HG03103 (cell line): ENCODE measurements at regions not wholly inside any gene's neighbourhood (a gene's known extent, or its start where the extent isn't known, plus 50 kb on each side); places are given as distances from the start of the nearest gene placed in this dataset.

Experiments used
- ATAC-seq: cut with Tn5 transposase; IDR thresholded peaks from one replicate; pipeline ENCODE4 v1.9.1; 2021; ENCODE audit warnings: low read depth; ENCODE audit not compliant: unreplicated experiment

DNA sequence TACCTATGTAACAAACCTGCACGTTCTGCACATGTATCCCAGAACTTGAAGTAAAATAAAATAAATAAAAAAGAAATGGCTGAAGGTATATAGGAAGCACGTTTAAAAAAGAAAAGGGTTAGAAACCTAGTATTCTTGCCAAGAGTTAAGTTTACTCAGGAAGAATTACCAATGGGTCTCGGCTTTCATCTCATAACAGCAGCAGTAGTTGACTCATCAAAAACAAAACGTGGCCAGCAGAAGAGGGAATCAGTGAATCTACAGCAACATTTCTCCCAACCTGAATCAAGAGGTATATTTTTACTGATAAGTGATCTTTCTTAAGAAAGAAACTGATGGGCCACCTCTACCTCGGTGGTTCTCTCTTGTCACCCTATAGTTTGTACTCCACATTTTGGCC is 340.3 kb downstream of the BRINP2 start:
- no peak for ATAC-seq

DNA sequence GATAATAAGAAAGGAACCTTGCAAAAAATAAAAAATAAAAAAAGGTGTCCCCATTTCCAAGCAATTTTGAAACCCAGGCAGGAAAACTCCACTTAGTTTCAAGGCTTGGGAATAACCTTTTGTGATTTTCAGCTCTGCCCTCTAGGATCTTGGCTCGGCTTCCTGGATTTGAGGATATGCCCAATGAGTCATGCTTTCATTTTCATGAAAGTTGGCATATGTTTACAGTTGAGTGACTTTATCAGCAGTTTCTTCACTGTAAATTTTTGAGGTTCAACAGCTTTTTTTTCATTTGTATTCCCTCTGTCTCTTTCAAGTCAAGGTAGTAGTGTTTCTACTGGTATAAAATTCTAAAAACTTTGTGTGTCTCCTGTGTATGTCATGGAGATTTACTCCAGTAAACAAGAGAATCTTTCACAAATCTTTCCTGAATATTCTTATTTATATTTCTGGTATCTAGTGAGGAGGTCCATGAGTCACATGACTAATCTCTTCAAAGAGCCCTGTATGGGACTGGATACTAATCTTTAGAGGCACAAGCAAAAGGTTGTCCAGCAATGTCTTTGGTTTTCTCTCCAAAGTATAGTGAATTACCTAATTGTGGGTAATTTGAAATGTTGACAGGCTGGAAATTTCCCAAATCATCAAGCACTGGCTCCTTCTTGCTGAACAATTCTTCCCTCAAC is 335.3 kb downstream of the BRINP2 start:
- ATAC-seq: no peak

DNA sequence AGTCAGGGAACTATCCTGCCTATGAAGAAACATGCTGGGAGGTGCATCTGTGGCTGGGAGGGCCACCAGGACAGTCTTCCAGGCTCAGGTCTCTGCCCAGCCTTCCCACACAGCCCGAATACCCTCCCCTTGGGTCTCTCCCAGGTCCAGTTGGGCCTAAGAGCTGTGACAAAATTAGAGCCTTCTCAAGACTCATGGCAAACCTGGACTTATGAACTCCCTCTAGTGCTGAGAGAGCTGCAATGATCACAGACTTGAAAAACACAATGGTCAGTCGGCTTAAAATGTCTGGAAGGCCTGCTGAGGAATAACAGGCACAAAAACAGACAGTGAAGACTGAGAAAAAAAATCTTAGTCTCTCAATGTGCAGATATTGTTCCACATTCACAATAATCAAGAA is 325.1 kb downstream of the BRINP2 start:
- ATAC-seq: no peak

DNA sequence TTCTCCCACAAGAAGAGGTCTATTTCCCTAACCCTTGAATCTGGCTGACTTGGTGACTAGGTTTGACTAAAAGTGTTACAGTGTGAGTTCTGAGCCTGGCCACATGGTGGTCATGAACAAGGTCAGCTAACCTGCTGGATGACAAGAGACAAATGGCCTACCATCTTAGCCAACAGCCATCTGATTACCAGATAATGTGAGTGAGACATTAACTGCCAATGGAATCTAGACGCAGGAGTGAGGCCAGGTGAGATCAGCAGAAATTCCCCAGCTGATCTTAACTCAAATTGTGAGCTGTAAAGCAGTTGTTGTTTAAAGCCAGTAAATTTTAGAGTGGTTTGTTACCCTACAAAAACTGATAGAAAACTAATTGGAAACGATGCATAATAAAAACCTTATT is 320.0 kb downstream of the BRINP2 start:
- ATAC-seq: no peak

DNA sequence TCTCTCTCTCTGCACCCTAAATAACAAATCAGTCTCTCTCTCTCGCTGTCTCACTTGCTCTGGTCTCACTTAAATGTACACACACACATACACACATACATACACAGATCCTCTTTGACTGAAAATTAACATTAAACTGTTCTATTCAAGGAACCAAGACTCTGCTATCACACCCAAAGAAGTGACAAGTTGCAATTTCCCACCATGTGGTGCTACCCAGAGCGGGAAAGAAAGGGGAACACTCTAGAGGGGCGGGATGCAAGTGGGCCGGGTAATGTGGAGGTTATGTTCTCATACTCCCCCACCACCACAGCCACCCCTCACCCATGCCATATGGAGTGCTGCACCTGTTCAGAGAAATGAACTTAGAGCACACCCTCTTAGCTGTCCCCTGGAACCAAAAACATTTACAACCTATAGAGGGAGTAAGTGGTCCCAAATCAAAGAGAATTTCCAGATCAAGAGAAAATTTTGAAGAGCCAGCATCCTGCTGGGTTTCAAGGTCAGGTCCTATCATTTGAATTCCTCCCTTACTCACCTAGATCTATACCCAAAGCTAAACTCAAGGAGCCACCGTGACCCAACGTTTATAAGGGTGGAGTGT is 319.4 kb downstream of the BRINP2 start:
- no peak for ATAC-seq

DNA sequence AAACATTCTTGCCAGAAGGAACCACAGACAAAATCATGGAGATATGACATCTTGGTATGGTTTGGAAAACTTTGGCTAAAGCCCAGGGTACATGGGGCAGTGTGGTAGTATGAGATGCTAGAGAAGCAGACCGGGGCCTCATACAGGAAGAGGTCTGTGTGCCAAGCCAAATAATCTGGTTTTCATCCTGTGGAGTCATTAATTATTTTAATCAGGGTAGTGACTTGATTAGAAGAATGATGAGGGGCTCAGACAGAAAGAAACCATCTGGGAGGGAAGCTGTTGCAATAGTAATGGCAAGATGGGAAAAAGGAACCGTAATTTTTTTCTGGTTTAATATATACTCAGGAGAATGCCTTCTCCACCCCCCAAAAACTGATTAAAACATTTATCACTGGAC is 318.0 kb downstream of the BRINP2 start:
- no peak for ATAC-seq

DNA sequence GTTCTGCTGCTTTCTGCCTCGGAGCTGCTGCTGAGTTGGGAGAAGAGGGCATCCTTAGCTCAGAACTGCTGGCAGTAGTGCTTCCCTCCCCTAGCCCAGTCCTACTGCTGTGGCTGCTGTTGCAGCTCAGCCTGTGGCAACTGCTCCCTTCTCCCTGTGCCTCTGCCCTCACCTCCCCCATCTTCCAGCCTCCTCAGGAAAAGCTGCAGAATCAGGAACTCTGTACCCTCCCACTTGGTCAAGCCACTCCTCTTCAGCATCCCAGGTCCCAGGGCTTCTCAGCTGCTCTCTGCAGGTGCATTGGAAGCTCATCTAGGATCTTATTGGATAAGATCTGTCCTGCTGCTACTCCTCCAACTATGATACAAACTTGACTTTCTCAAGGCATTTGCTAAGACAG is 316.7 kb downstream of the BRINP2 start:
- ATAC-seq: no peak

DNA sequence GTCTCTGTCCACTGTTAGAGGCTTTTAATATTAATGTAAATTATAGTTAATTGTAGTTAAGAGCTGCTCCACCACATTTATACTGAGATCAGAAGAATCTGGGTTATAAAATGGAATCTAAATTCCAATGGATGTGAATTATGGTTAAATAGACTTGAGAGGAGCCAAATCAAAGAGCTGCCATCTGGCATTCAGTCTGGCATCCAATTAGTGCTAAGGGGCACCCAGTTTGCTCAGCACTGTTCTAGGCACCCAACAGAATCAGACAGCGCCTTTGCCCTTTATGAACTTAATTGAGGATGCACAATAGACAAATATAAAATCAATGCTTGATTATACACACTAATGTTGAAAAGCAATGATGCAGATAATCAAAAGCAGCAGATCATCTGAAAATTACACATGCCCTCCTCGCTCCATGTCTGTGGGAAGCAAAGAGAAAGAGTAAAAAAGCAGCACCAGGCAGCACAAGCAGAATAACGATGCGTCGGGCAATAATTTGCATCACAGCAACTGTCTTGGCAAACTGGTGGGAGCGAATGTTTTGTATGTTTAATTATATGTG is 310.1 kb downstream of the BRINP2 start:
- no peak for ATAC-seq

DNA sequence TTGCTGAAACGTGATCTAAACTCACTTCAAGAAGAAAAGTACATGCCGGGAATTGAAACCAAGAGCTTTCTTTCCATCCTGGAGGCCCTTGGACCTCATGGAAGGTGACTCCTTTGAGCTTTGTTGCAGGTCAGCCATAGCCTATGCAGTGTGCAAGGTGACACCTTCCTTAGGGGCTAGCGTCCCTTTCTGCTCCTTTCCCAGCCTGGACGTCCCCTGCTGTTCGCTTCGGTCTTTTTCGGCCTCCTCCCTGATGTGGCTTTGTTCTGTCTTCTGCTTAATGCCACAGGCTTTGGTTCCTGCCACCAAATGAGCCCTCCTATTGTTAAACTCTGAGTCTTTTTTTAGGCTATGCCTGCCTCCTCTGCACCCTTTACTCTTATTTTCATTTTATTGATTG is 308.8 kb downstream of the BRINP2 start:
- no peak for ATAC-seq

DNA sequence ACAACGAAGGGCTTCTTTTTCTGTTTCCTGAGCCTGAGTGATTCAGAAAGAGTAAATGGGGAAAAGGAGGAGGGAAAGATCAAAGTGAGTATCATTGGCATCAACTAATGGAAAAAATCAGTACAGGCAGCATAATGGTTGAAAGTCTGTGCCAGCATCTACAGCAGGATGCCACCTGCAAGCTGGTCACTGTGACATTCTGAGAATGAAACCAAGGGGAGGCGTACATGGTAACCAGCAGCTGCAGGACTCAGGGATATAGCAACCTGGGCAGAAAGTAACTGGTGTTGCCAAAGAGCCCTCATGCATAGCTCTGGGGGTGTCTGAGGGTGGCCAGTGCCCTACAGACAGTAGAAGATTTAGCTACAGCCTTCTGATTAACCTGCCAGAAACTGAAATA is 305.9 kb downstream of the BRINP2 start:
- no peak for ATAC-seq

DNA sequence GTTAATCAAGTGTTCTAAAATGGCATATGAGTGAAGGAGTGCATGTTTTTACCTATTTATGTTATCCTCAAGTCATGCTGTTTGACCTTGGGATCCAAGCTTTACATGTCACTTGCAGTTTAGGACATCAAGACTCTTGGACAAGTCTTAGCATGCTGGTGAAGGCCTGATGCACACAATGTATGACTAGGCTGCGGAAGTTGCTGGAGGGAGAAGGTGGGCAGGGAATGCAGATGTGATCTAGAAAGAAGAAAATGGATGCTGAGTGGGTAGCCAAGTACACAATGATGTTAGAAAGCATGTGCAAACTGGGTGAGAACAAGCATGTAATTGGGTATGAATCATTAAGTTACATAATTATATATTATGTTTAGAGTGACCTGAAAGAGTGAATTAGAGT is 301.8 kb downstream of the BRINP2 start:
- no peak for ATAC-seq

DNA sequence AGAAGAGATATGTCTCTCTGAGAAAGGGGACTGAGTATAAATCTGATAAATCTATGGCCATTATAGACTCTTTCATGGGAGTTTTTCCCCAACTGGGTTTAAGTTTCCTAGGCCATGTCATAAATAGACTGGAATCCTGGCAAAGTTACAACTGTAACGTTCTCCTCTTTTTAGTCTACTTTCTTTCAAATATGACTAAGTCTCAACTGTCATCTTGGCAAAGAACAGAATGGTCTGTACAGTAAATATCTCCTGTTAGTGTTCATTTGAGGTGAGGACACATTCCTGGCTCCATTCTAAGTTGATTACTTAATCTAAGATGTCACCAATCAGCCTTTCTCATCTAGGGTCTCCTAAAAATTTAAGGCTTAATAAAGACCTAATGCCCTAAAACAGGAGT is 300.5 kb downstream of the BRINP2 start:
- no peak for ATAC-seq

DNA sequence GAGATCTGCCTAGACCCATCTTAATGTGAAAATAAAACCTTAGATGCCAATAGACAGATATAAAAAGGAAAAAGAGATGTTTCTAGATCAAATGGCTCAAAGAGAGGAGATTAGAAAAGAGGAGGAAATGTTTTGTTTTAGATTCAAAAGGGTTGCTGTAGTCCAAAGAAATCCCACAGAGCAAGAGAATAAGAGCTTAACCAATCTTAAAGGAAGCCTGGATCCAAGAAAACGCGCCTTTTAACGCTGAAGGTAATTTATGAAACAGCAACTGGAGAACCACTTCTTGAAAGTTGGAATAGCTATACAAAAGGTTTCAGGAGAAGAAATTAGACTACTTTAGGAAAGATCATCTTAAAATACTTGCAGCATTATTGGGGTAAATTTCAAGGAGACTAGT is 298.8 kb downstream of the BRINP2 start:
- ATAC-seq: no peak

DNA sequence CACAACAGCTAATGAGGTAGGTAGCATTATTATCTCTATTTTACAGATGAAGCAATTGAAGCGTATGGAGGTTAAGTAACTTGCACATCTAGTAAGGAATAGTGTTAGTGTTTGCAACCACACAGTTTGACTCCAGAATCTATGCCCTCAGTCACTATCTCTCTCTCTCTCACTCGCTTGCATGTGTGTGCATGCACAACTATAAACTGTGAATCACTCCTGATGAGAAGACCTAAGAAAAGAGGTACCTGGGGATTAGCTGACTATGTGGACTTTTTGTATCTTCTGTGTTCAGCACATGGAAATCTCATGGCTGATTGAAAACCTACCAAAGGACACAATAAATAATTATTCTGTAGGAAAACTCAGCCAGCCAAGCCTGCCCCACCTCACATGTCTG is 295.5 kb downstream of the BRINP2 start:
- ATAC-seq: no peak

DNA sequence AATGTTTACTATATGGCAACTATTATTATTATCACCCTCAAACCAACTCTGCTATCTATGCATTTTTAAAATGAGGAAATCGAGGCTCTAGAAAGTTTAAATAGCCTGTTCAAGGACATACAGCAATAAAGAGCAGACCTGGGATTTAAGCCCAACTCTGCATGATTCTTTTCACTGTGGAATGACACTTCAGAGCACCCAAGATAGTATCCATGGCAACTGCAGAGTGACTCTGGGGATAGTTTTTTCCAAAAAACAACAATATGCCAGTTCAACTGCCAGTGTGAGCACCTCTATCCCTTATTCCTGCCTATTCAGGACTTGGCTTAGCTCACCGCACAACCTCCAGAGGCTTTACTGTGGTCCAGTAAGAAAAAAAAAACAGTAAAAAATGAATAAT is 293.9 kb downstream of the BRINP2 start:
- ATAC-seq: no peak

DNA sequence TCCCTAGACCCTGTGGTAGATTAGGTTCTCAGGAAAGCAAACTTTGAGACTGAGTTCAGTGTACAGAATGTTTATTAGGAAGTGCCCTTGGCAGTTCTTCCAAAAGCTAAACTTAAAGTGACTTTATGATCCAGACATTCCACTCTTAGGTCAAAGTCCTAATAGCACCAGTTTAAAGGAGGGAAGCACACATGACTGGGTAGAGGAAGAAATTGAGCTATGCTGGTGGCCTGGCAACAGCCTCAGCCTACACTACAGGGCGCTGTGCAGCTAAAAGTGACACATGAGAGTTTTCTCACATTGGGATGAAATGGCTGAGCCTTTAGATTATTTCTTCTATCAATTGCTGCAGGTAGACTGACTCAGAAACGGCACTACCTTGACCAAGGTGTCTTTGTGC is 280.4 kb downstream of the BRINP2 start:
- ATAC-seq: no peak

DNA sequence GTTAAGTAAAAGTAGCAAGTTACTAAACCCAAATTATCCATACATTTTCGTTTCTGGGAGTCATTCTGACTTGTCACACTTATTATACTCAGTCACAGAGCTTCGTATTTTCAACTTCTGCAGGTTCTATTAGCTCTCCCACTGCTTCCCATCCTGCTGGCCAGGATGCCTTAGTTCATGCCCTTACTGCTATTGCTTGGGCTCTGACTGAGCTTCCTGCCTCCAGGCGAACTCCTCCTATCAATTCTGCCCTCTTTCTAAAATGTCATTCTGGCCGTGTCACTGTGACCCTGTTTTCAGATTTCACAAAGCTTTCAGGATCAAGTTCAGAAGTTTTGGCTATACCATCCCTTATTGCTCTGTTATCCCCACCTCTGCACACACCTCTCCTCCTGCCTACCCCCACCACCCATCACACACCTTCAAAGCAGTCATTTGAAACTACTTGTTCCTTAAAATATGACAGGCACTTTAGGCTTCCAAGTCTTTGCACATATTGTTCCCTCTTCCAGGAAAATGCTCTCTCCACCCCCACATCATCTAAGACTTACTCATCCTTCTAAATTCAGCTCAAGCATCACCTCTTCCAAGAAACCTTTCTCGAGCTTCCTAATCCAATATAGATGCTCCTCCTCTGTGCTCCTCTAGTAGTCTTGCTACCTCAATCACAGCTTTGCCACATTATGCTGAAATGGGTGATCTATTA is 278.0 kb downstream of the BRINP2 start:
- ATAC-seq: no peak

DNA sequence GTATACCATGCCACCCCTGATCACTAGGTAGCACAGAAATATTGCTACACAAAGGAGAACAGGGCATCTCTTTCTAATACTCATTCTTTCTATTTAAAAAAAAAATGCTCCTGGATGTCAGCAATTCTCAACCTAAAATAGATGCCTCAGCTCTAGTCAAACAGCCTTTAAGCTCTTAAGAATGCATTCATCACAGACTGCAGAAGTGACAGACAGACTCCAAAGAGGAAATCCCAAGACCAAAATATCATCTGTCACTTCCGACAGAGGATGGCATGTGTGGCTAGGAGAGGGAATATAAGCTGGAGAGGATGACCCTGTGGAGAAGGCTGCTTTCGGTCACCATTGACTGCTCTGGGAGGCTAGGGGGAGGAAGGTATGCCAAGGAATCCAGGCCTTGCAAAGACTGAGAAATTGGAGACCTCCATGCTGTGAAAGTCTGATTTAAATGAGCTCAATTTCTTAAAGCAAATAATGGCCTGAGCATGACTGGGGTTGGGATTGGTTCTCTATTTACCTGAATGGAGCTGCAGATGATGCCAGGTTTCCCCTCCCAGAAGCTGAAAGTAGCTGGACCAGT is 277.4 kb downstream of the BRINP2 start:
- ATAC-seq: no peak

DNA sequence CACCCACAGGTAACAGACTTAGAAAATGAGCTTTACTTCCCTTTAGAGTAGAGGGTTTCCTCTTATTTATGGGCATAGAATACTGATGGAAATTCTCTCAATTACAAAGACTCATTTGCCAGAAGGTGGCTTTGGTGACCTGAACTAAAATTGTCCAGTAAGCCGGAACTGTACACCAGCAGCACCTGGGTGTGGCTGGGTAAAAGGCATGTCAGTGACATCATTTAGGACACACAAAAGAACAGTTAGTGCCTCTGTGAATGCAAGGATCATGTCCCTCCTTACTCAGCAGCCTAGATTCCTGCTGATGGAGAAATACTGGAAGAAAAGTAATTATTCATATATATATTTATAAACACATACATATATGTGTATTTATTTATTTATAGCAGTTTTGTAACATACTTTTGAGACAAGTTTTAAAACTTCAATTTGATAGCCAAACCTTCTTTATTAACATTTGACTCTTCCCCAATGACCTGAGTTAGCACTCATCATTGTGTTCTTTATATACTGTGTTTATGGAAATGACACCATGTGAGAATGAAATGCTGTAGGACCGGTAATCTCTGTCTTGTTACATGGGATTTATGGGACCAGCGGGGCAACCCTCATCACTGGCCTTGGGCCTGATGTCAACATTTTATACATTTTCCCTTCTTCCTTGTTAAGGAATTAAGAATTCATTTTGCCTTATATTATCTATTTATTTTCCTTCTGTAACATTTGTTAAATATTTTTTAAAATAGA is 274.4 kb downstream of the BRINP2 start:
- no peak for ATAC-seq

DNA sequence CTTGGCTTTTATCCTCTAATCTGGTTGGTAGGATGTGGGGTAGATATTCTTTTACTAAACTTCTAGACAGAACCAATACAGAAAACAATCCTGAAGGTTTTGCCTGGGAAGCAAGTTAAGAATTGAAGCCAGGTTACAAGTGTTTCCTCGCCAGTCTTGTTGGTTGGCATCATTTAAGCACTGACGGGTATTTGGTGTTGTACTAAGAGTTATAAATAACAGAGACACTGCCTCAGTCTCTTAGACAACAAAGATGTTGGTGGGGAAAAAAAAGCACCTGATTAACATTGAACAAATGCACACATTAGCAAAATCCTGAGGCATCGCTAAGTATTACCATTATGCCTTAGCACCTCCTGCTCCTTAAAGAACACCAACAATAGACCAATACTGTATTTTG is 272.2 kb downstream of the BRINP2 start:
- no peak for ATAC-seq

DNA sequence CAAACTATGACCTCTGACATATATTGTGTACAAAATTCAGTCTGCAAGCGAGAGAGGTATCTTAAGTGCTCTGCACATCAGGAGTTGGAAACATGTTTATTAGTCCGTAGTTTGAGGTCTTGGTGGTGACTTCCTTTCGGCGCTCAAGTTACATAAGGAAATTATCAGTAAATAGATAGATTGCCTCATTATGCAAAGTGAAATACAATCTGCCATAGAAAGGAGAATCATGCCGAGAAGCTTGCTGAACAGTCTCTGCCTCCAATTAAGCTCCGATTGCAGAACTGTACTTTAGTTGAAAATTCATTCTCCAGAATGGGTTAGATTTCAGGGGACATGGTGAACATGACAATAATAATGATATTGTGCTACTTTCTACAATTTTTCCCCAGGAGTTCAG is 271.8 kb downstream of the BRINP2 start:
- no peak for ATAC-seq
